Smooth muscle cell (in vitro differentiated cells): ENCODE measurements at regions not wholly inside any gene's neighbourhood (a gene's known extent, or its start where the extent isn't known, plus 50 kb on each side); places are given as distances from the start of the nearest gene placed in this dataset.
A peak's percentile ranks its signal among the peaks of the same experiment; 100 is the strongest.

Experiments
- DNase-seq: peaks from one replicate; lab custom pipeline; 2025; ENCODE audit not compliant: unreplicated experiment; lab: John Stamatoyannopoulos, UW
- H2AFZ ChIP-seq: fragments of 200-600 bp; sonication (generic); 2 replicates; pipeline ENCODE4 v1.6.0; 2016; ENCODE audit warnings: antibody characterized with exemption, low read depth, mild to moderate bottlenecking
- H3F3A ChIP-seq: fragments of 200-600 bp; sonication (generic); 2 replicates; pipeline ENCODE4 v1.6.0; 2017; ENCODE audit warnings: antibody characterized with exemption, low read depth
- H3K27ac ChIP-seq: fragments of 200-600 bp; sonication (generic); 2 replicates; pipeline ENCODE4 v1.5.1; 2016; ENCODE audit warnings: low read depth, mild to moderate bottlenecking
- H3K27me3 ChIP-seq: fragments of 200-600 bp; sonication (generic); 2 replicates; pipeline ENCODE4 v1.6.1; 2016; ENCODE audit warnings: low read depth, mild to moderate bottlenecking
- H3K36me3 ChIP-seq: fragments of 200-600 bp; sonication (generic); 2 replicates; pipeline ENCODE4 v1.5.1; 2016; ENCODE audit warnings: low read depth
- H3K4me1 ChIP-seq: fragments of 200-600 bp; sonication (generic); 2 replicates; pipeline ENCODE4 v1.5.1; 2016; ENCODE audit warnings: low read depth
- H3K4me2 ChIP-seq: fragments of 200-600 bp; sonication (generic); 2 replicates; pipeline ENCODE4 v1.6.0; 2016; ENCODE audit warnings: mild to moderate bottlenecking
- H3K4me3 ChIP-seq: fragments of 200-600 bp; sonication (generic); 2 replicates; pipeline ENCODE4 v1.5.1; 2016; ENCODE audit warnings: mild to moderate bottlenecking
- H3K79me2 ChIP-seq: fragments of 200-600 bp; sonication (generic); 2 replicates; pipeline ENCODE4 v1.6.0; 2016; ENCODE audit warnings: low read depth, mild to moderate bottlenecking
- H3K9ac ChIP-seq: fragments of 200-600 bp; sonication (generic); 2 replicates; pipeline ENCODE4 v1.6.0; 2016; ENCODE audit warnings: low read depth
- H3K9me3 ChIP-seq: fragments of 200-600 bp; sonication (generic); replicated peaks from 2 replicates; pipeline ENCODE4 v1.5.1; 2016; ENCODE audit warnings: low read depth
- H4K20me1 ChIP-seq: fragments of 200-600 bp; sonication (generic); 2 replicates; pipeline ENCODE4 v1.6.0; 2016; ENCODE audit warnings: low read depth
- WGBS: methylation state at CpG from one replicate; pipeline ENCODE4 v1.1.7; 2016; ENCODE audit warnings: low lambda C conversion rate; 5-methylcytosine and 5-hydroxymethylcytosine counted together
- TF ChIP-seq, protein P1 (sequence below): fragments of 200-600 bp; sonication (generic); IDR thresholded peaks from 2 replicates; pipeline ENCODE4 v1.5.1; 2017; ENCODE audit warnings: borderline replicate concordance, mild to moderate bottlenecking, antibody characterized with exemption; ENCODE audit not compliant: insufficient read depth, poor library complexity, severe bottlenecking

DNA sequence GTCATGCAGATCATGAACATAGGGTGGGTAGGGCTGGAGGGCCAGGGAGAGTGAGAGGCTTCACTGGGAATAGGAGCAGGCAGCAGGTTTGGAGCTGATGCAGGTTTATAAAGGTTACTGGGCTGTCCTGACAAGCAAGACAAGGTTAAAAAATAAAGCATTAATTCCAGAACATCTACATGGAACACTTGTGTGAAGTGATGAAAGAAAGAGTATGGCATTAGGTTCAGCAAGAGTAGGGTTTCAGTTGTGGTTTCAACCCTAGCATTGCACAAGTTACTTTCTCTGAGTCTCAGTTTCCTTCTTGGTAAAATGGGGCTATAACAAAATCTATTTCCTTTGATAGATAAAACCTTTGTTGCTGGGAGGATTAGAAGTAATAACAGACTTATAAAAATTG is 114.6 kb upstream of the SESN3 start:
- H2AFZ ChIP-seq: no peak overlapping the region
- no peaks in the 10 kb centered on the region for H4K20me1 ChIP-seq
- DNase-seq: no peak
- no peaks in the 10 kb centered on the region for H3K27me3 ChIP-seq
- no peaks in the 10 kb centered on the region for H3K79me2 ChIP-seq
- H3K4me1 ChIP-seq: no peaks in the 10 kb centered on the region
- H3K36me3 ChIP-seq: no peaks in the 10 kb centered on the region
- H3K27ac ChIP-seq: no peak overlapping the region
- peaks cover 2% of the 10 kb centered on the region for H3F3A ChIP-seq
- H3K4me2 ChIP-seq: no peak overlapping the region
- TF ChIP-seq, protein P1, sequence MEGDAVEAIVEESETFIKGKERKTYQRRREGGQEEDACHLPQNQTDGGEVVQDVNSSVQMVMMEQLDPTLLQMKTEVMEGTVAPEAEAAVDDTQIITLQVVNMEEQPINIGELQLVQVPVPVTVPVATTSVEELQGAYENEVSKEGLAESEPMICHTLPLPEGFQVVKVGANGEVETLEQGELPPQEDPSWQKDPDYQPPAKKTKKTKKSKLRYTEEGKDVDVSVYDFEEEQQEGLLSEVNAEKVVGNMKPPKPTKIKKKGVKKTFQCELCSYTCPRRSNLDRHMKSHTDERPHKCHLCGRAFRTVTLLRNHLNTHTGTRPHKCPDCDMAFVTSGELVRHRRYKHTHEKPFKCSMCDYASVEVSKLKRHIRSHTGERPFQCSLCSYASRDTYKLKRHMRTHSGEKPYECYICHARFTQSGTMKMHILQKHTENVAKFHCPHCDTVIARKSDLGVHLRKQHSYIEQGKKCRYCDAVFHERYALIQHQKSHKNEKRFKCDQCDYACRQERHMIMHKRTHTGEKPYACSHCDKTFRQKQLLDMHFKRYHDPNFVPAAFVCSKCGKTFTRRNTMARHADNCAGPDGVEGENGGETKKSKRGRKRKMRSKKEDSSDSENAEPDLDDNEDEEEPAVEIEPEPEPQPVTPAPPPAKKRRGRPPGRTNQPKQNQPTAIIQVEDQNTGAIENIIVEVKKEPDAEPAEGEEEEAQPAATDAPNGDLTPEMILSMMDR: no peak
- no peak overlapping the region for H3K9ac ChIP-seq
- no peak overlapping the region for H3K4me3 ChIP-seq
- peaks cover 4% of the 10 kb centered on the region for H3K9me3 ChIP-seq

DNA sequence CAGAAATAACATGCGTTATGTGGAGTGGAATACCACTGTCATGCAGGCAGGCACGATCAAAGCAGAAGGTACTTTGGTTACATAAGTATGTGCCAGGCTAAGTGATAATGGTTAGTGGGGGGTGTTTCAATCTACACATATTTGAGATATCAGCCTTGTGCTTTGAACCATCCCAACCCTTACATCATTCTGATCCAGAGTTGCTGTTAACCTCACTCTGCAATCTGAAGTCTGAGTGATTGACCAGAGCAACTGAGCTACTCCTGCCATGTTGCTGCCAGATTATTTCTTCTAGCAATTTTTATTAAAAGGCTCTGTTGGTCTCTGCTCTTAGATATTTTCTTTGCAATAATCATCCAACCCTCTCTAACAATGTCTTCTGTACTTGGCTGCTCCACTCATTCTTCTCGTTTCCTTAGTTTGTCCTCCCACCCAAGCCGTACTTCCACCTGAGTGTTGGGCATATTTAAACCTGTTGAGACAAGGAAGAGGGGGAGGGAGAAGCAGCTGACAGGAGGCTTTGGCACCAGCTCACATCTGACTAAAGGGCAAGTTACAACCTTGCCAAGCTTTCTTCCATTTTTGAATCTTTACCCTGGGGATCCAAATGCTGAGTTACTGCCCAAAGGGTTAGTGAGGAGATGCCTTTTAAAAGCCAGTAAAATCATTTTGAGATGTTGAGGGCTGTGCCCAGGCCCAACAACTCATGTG is 114.1 kb upstream of the SESN3 start:
- no peak overlapping the region for H3K4me2 ChIP-seq
- peaks cover under 1% of the 10 kb centered on the region for H3K4me1 ChIP-seq
- H3K79me2 ChIP-seq: no peaks in the 10 kb centered on the region
- H3K27ac ChIP-seq: no peak overlapping the region
- no peak overlapping the region for H2AFZ ChIP-seq
- H4K20me1 ChIP-seq: no peaks in the 10 kb centered on the region
- H3K4me3 ChIP-seq: no peak overlapping the region
- no peak overlapping the region for H3K9ac ChIP-seq
- H3F3A ChIP-seq: peaks cover 8% of the 10 kb centered on the region
- no peaks in the 10 kb centered on the region for H3K36me3 ChIP-seq
- 96% methylated on average over 4 of the region's 4 CpGs for WGBS
- no peaks in the 10 kb centered on the region for H3K27me3 ChIP-seq
- TF ChIP-seq, protein P1: no peak
- DNase-seq: no peak
- peaks cover 4% of the 10 kb centered on the region for H3K9me3 ChIP-seq

DNA sequence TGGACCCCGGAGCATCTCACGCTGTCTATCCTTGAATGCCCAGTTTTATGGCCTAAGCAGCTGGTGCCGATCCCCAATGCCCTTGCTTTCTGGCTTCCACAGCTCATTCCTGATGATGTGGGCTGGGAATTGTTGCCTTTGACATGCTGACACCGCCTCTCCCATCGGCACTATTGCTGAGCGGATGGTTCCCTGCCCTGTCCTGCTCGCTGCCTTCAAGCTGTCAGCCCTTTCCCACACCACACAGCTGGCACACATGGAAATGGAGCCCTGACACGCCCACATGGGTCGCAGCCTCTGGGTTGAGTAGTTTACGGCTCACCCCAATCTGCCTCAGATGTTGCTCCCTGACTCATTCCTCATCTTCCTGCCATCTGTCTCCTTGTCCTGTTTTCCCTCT is 110.2 kb upstream of the SESN3 start:
- no peak overlapping the region for H3K4me2 ChIP-seq
- H3K27ac ChIP-seq: no peak overlapping the region
- H3K9ac ChIP-seq: no peak overlapping the region
- WGBS: 48% methylated on average over 10 of the region's 10 CpGs
- no peak overlapping the region for H3K4me3 ChIP-seq
- H3K9me3 ChIP-seq: no peaks in the 10 kb centered on the region
- peaks cover 39% of the 10 kb centered on the region for H3K4me1 ChIP-seq
- H3K36me3 ChIP-seq: no peaks in the 10 kb centered on the region
- H2AFZ ChIP-seq: peak overlapping the region; percentile 28
- TF ChIP-seq, protein P1: no peak
- DNase-seq: no peak
- H3K79me2 ChIP-seq: no peaks in the 10 kb centered on the region
- H4K20me1 ChIP-seq: no peaks in the 10 kb centered on the region
- no peaks in the 10 kb centered on the region for H3K27me3 ChIP-seq
- H3F3A ChIP-seq: peaks cover 36% of the 10 kb centered on the region
